Breast epithelium (tissue), 3 donors: ENCODE measurements at regions not wholly inside any gene's neighbourhood (a gene's known extent, or its start where the extent isn't known, plus 50 kb on each side); places are given as distances from the start of the nearest gene placed in this dataset.

ENCODE experiments used
- CTCF ChIP-seq, 3 donors: fragments of 450-650 bp; IDR thresholded peaks; one replicate each; pipeline ENCODE4 v1.5.1; 2016 to 2017; ENCODE audit warnings: antibody characterized with exemption in 3 of 3, mild to moderate bottlenecking in 3 of 3, moderate library complexity in 3 of 3
- POLR2AphosphoS5 ChIP-seq, 3 donors: sonication (generic); formaldehyde crosslinking; IDR thresholded peaks; one replicate each; pipeline ENCODE4 v1.6.1; 2017; ENCODE audit warnings: antibody characterized with exemption in 3 of 3

GRCh38 chr3:103077910-103078309 lies 643.1 kb downstream of the ZPLD1 start:
- TF ChIP-seq POLR2AphosphoS5 (IDR thresholded peaks at IDR 0.05) (no peak), CTCF (IDR thresholded peaks at IDR 0.05) (no peak)
